Neuronal stem cell (in vitro differentiated cells): ENCODE measurements at regions not wholly inside any gene's neighbourhood (a gene's known extent, or its start where the extent isn't known, plus 50 kb on each side); places are given as distances from the start of the nearest gene placed in this dataset.

Experiments used
- DNase-seq: peaks from one replicate; pipeline ENCODE4 v3.0.0-alpha.2; 2013; ENCODE audit warnings: low spot score
- H2AFZ ChIP-seq: one replicate; pipeline ENCODE4 v1.6.1; 2013; ENCODE audit warnings: mild to moderate bottlenecking, low read length, inconsistent platforms
- H2AK5ac ChIP-seq: 2 replicates; pipeline ENCODE4 v1.6.1; 2013; ENCODE audit warnings: low read depth, mild to moderate bottlenecking, inconsistent platforms, low read length, moderate library complexity, mixed read lengths
- H2BK120ac ChIP-seq: 2 replicates; pipeline ENCODE4 v1.6.1; 2013; ENCODE audit warnings: low read depth, mild to moderate bottlenecking, inconsistent platforms, low read length, moderate library complexity, mixed read lengths
- H2BK12ac ChIP-seq: one replicate; pipeline ENCODE4 v1.6.1; 2013; ENCODE audit warnings: low read length, inconsistent platforms
- H2BK15ac ChIP-seq: 2 replicates; pipeline ENCODE4 v1.6.1; 2013; ENCODE audit warnings: mild to moderate bottlenecking, low read length, inconsistent platforms, mixed read lengths
- H2BK5ac ChIP-seq: one replicate; pipeline ENCODE4 v1.6.1; 2013; ENCODE audit warnings: inconsistent platforms, mild to moderate bottlenecking, low read length, moderate library complexity
- H3K14ac ChIP-seq: one replicate; pipeline ENCODE4 v1.6.1; 2013; ENCODE audit warnings: low read length, inconsistent platforms
- H3K18ac ChIP-seq: 2 replicates; pipeline ENCODE4 v1.6.1; 2013; ENCODE audit warnings: low read length, inconsistent platforms
- H3K23ac ChIP-seq: 2 replicates; pipeline ENCODE4 v1.6.1; 2013; ENCODE audit warnings: low read depth, mild to moderate bottlenecking, mixed read lengths, low read length, inconsistent platforms; ENCODE audit not compliant: poor library complexity
- H3K27ac ChIP-seq: replicated peaks from 3 replicates; pipeline ENCODE4 v1.5.1; 2013; ENCODE audit warnings: low read length, inconsistent platforms
- H3K27me3 ChIP-seq, 3 experiments: 2 replicates each; pipeline ENCODE4 v1.6.1; 2013; ENCODE audit warnings: low read length in 3 of 3, mild to moderate bottlenecking in 2 of 3, inconsistent platforms in 1 of 3, low read depth in 1 of 3, mixed read lengths in 1 of 3, moderate library complexity in 1 of 3; ENCODE audit not compliant: control insufficient read depth in 3 of 3, insufficient read depth in 3 of 3
- H3K36me3 ChIP-seq, 2 donors: replicated peaks in 1 of 2; 2 replicates each; pipeline ENCODE4 v1.6.1; 2013; ENCODE audit warnings: low read length in 2 of 2; ENCODE audit not compliant: control insufficient read depth in 2 of 2, insufficient read depth in 2 of 2
- H3K4ac ChIP-seq: 2 replicates; pipeline ENCODE4 v1.6.1; 2013; ENCODE audit warnings: inconsistent platforms, mild to moderate bottlenecking, low read length, moderate library complexity
- H3K4me1 ChIP-seq, 2 donors: 1 replicate in 1 of 2; 2 replicates in 1 of 2; pipeline ENCODE4 v1.6.1; 2013; ENCODE audit warnings: low read length in 2 of 2, low read depth in 1 of 2; ENCODE audit not compliant: control insufficient read depth in 2 of 2, insufficient read depth in 1 of 2
- H3K4me2 ChIP-seq: one replicate; pipeline ENCODE4 v1.6.1; 2013; ENCODE audit warnings: mild to moderate bottlenecking, low read length, inconsistent platforms; ENCODE audit not compliant: insufficient read depth, poor library complexity, severe bottlenecking
- H3K4me3 ChIP-seq, 2 donors: 2 replicates each; pipeline ENCODE4 v1.5.1; 2013; ENCODE audit warnings: low read length in 2 of 2, mild to moderate bottlenecking in 2 of 2, inconsistent platforms in 1 of 2, moderate library complexity in 1 of 2
- H3K79me1 ChIP-seq: one replicate; pipeline ENCODE4 v1.6.1; 2013; ENCODE audit warnings: low read depth, mild to moderate bottlenecking, inconsistent platforms, low read length, moderate library complexity
- H3K9ac ChIP-seq: one replicate; pipeline ENCODE4 v1.6.1; 2013; ENCODE audit warnings: mild to moderate bottlenecking, low read depth, low read length, inconsistent platforms; ENCODE audit not compliant: poor library complexity
- H3K9me3 ChIP-seq, 2 donors: replicated peaks in 1 of 2; 2 replicates each; pipeline versions ENCODE3 to v1.6.1; 2013; ENCODE audit warnings: low read length in 2 of 2, mild to moderate bottlenecking in 2 of 2, inconsistent platforms in 1 of 2, low read depth in 1 of 2, mixed read lengths in 1 of 2, moderate library complexity in 1 of 2; ENCODE audit not compliant: control insufficient read depth in 2 of 2, insufficient read depth in 1 of 2
- H4K8ac ChIP-seq: one replicate; pipeline ENCODE4 v1.6.1; 2013; ENCODE audit warnings: low read depth, mild to moderate bottlenecking, inconsistent platforms, low read length, moderate library complexity
- H4K91ac ChIP-seq: one replicate; pipeline ENCODE4 v1.6.1; 2013; ENCODE audit warnings: low read length, low read depth, mild to moderate bottlenecking, inconsistent platforms; ENCODE audit not compliant: poor library complexity
- WGBS, 2 donors: extraction: QIAGEN DNeasy Blood & Tissue Kit; methylation state at CpG; one replicate each; pipeline ENCODE4 v1.1.7; 2013; ENCODE audit warnings: missing lambda C conversion rate in 2 of 2, mixed read lengths in 1 of 2; ENCODE audit not compliant: insufficient read length in 2 of 2, insufficient replicate concordance in 1 of 2; ENCODE audit errors: extremely low coverage in 2 of 2; 5-methylcytosine and 5-hydroxymethylcytosine counted together

GRCh38 chr3:135490219-135490915 lies 475.2 kb upstream of the PPP2R3A start:
- no peak overlapping the region for H2BK5ac ChIP-seq
- H2BK120ac ChIP-seq: no peak overlapping the region
- WGBS, 2 donors: no CpG with 5 or more reads among the region's 4 CpGs
- no peak overlapping the region for H4K8ac ChIP-seq
- no peak overlapping the region for H3K9ac ChIP-seq
- no peak overlapping the region for H4K91ac ChIP-seq
- H3K9me3 ChIP-seq: no peaks in the 10 kb centered on the region
- H3K36me3 ChIP-seq: no peaks in the 10 kb centered on the region
- no peak overlapping the region for H2AK5ac ChIP-seq
- H3K4me3 ChIP-seq: no peak overlapping the region
- no peak overlapping the region for H2BK15ac ChIP-seq
- H2AFZ ChIP-seq: no peak overlapping the region
- H2BK12ac ChIP-seq: no peak overlapping the region
- no peaks in the 10 kb centered on the region for H3K27me3 ChIP-seq
- H3K4me1 ChIP-seq: peaks cover 0 to 2% of the 10 kb centered on the region in 2 donors
- no peak overlapping the region for H3K14ac ChIP-seq
- H3K79me1 ChIP-seq: no peaks in the 10 kb centered on the region
- no peak overlapping the region for H3K4ac ChIP-seq
- H3K23ac ChIP-seq: no peak overlapping the region
- no peak overlapping the region for H3K18ac ChIP-seq
- H3K4me2 ChIP-seq: no peak overlapping the region
- no peak for DNase-seq
- no peak overlapping the region for H3K27ac ChIP-seq

- no peak overlapping the region for H2BK120ac ChIP-seq
- no peak overlapping the region for H2AFZ ChIP-seq
- H4K8ac ChIP-seq: no peak overlapping the region
- no peak for DNase-seq
- H3K9me3 ChIP-seq: no peaks in the 10 kb centered on the region
- no peak overlapping the region for H3K4ac ChIP-seq
- H3K9ac ChIP-seq: no peak overlapping the region
- no peak overlapping the region for H2AK5ac ChIP-seq
- no peak overlapping the region for H3K18ac ChIP-seq
- H3K27ac ChIP-seq: no peak overlapping the region
- H3K23ac ChIP-seq: no peak overlapping the region
- H2BK5ac ChIP-seq: no peak overlapping the region
- no peaks in the 10 kb centered on the region for H3K79me1 ChIP-seq
- WGBS, 2 donors: no CpG with 5 or more reads among the region's 5 CpGs
- H3K27me3 ChIP-seq: no peaks in the 10 kb centered on the region
- H4K91ac ChIP-seq: no peak overlapping the region
- no peak overlapping the region for H3K4me2 ChIP-seq
- H2BK12ac ChIP-seq: no peak overlapping the region
- H3K14ac ChIP-seq: no peak overlapping the region
- no peak overlapping the region for H2BK15ac ChIP-seq
- H3K36me3 ChIP-seq: no peaks in the 10 kb centered on the region
- no peak overlapping the region for H3K4me3 ChIP-seq
- peaks cover 0 to 2% of the 10 kb centered on the region in 2 donors for H3K4me1 ChIP-seq
Measured at GRCh38 chr3:135491491-135492205, 473.9 kb upstream of the PPP2R3A start.

GRCh38 chr3:135495891-135496290 lies 469.6 kb upstream of the PPP2R3A start:
- Histone ChIP-seq H3K9ac (no peak overlapping the region), H3K4ac (no peak overlapping the region), H3K27me3 (no peaks in the 10 kb centered on the region), H3K27ac (no peak overlapping the region), H2BK5ac (no peak overlapping the region), H2AFZ (no peak overlapping the region), H3K36me3 (no peaks in the 10 kb centered on the region), H4K8ac (no peak overlapping the region), H3K4me2 (no peak overlapping the region), H3K18ac (no peak overlapping the region), H3K23ac (no peak overlapping the region), H2BK12ac (no peak overlapping the region), H3K4me3 (no peak overlapping the region), H2BK120ac (no peak overlapping the region), H3K14ac (no peak overlapping the region), H3K79me1 (no peaks in the 10 kb centered on the region), H2AK5ac (no peak overlapping the region), H3K9me3 (no peaks in the 10 kb centered on the region), H3K4me1 (peaks cover 0 to 2% of the 10 kb centered on the region in 2 donors), H4K91ac (no peak overlapping the region), H2BK15ac (no peak overlapping the region)
- DNase-seq: no peak
- WGBS, 2 donors: no CpG with 5 or more reads among the region's 3 CpGs

- Histone ChIP-seq H3K79me1 (no peaks in the 10 kb centered on the region), H3K4ac (no peak overlapping the region), H3K4me2 (no peak overlapping the region), H3K14ac (no peak overlapping the region), H3K27ac (no peak overlapping the region), H2BK15ac (no peak overlapping the region), H3K36me3 (no peaks in the 10 kb centered on the region), H3K23ac (no peak overlapping the region), H4K91ac (no peak overlapping the region), H3K9ac (no peak overlapping the region), H2BK12ac (no peak overlapping the region), H4K8ac (no peak overlapping the region), H2BK5ac (no peak overlapping the region), H3K9me3 (no peaks in the 10 kb centered on the region), H3K4me1 (no peaks in the 10 kb centered on the region), H2AK5ac (no peak overlapping the region), H3K4me3 (peak overlapping the region in 1 of 2 donors; percentile 59), H2BK120ac (no peak overlapping the region), H3K27me3 (no peaks in the 10 kb centered on the region), H2AFZ (no peak overlapping the region), H3K18ac (no peak overlapping the region)
- no CpG with 5 or more reads among the region's 5 CpGs for WGBS, 2 donors
- DNase-seq: no peak
Measured at GRCh38 chr3:135497979-135498378, 467.5 kb upstream of the PPP2R3A start.
